ENCODE measurements at regions not wholly inside any gene's neighbourhood (a gene's known extent, or its start where the extent isn't known, plus 50 kb on each side); places are given as distances from the start of the nearest gene placed in this dataset.

- no peaks in the 10 kb centered on the region for H3K4me1 ChIP-seq (ENCODE audit: insufficient read depth, low read length)
- H3K27ac ChIP-seq (ENCODE audit: low read depth, low read length), result no peak overlapping the region
- H3K4me3 ChIP-seq (ENCODE audit: low read depth in 1 of 2, low read length in 2 of 2), result no peak overlapping the region
- H3K27me3 ChIP-seq (ENCODE audit: control insufficient read depth in 1 of 2, insufficient read depth in 2 of 2, low read length in 2 of 2), result no peaks in the 10 kb centered on the region
- no peaks in the 10 kb centered on the region for H3K36me3 ChIP-seq (ENCODE audit: insufficient read depth, low read length)
- H3K9me3 ChIP-seq (ENCODE audit: low read length), result no peaks in the 10 kb centered on the region
- no peak overlapping the region for H3K9ac ChIP-seq (ENCODE audit: low read length)
Measured at GRCh38 chr10:105807935-105808587, 1167.0 kb downstream of the SORCS3 start.

- no peaks in the 10 kb centered on the region for H3K36me3 ChIP-seq (ENCODE audit: insufficient read depth, low read length)
- no peaks in the 10 kb centered on the region for H3K27me3 ChIP-seq (ENCODE audit: control insufficient read depth in 1 of 2, insufficient read depth in 2 of 2, low read length in 2 of 2)
- H3K4me1 ChIP-seq (ENCODE audit: insufficient read depth, low read length), result no peaks in the 10 kb centered on the region
- H3K9me3 ChIP-seq (ENCODE audit: low read length), result no peaks in the 10 kb centered on the region
- H3K9ac ChIP-seq (ENCODE audit: low read length), result no peak overlapping the region
- H3K27ac ChIP-seq (ENCODE audit: low read depth, low read length), result no peak overlapping the region
- no peak overlapping the region for H3K4me3 ChIP-seq (ENCODE audit: low read depth in 1 of 2, low read length in 2 of 2)
Measured at GRCh38 chr10:105803206-105803605, 1162.1 kb downstream of the SORCS3 start.

- Histone ChIP-seq H3K4me1 (ENCODE audit: insufficient read depth, low read length) (no peaks in the 10 kb centered on the region), H3K9ac (ENCODE audit: low read length) (no peak overlapping the region), H3K27ac (ENCODE audit: low read depth, low read length) (no peak overlapping the region), H3K9me3 (ENCODE audit: low read length) (no peaks in the 10 kb centered on the region), H3K27me3 (ENCODE audit: control insufficient read depth in 1 of 2, insufficient read depth in 2 of 2, low read length in 2 of 2) (no peaks in the 10 kb centered on the region), H3K36me3 (ENCODE audit: insufficient read depth, low read length) (no peaks in the 10 kb centered on the region), H3K4me3 (ENCODE audit: low read depth in 1 of 2, low read length in 2 of 2) (no peak overlapping the region)
Measured at GRCh38 chr10:105800641-105801040, 1159.6 kb downstream of the SORCS3 start.

GRCh38 chr10:105798328-105798889 is 1157.3 kb downstream of the SORCS3 start:
- Histone ChIP-seq H3K27ac (ENCODE audit: low read depth, low read length) (no peak overlapping the region), H3K27me3 (ENCODE audit: control insufficient read depth in 1 of 2, insufficient read depth in 2 of 2, low read length in 2 of 2) (no peaks in the 10 kb centered on the region), H3K9me3 (ENCODE audit: low read length) (no peaks in the 10 kb centered on the region), H3K9ac (ENCODE audit: low read length) (no peak overlapping the region), H3K36me3 (ENCODE audit: insufficient read depth, low read length) (no peaks in the 10 kb centered on the region), H3K4me1 (ENCODE audit: insufficient read depth, low read length) (no peaks in the 10 kb centered on the region), H3K4me3 (ENCODE audit: low read depth in 1 of 2, low read length in 2 of 2) (no peak overlapping the region)

- H3K27me3 ChIP-seq (ENCODE audit: control insufficient read depth in 1 of 2, insufficient read depth in 2 of 2, low read length in 2 of 2), result no peaks in the 10 kb centered on the region
- H3K4me1 ChIP-seq (ENCODE audit: insufficient read depth, low read length), result no peaks in the 10 kb centered on the region
- no peaks in the 10 kb centered on the region for H3K36me3 ChIP-seq (ENCODE audit: insufficient read depth, low read length)
- no peak overlapping the region for H3K9ac ChIP-seq (ENCODE audit: low read length)
- no peak overlapping the region for H3K4me3 ChIP-seq (ENCODE audit: low read depth in 1 of 2, low read length in 2 of 2)
- H3K9me3 ChIP-seq (ENCODE audit: low read length), result no peaks in the 10 kb centered on the region
- H3K27ac ChIP-seq (ENCODE audit: low read depth, low read length), result no peak overlapping the region
Measured at GRCh38 chr10:105797234-105797890, 1156.3 kb downstream of the SORCS3 start.

GRCh38 chr10:105793071-105793470 is 1152.0 kb downstream of the SORCS3 start:
- Histone ChIP-seq H3K4me1 (ENCODE audit: insufficient read depth, low read length) (no peaks in the 10 kb centered on the region), H3K9me3 (ENCODE audit: low read length) (no peaks in the 10 kb centered on the region), H3K4me3 (ENCODE audit: low read depth in 1 of 2, low read length in 2 of 2) (no peak overlapping the region), H3K27me3 (ENCODE audit: control insufficient read depth in 1 of 2, insufficient read depth in 2 of 2, low read length in 2 of 2) (no peaks in the 10 kb centered on the region), H3K36me3 (ENCODE audit: insufficient read depth, low read length) (no peaks in the 10 kb centered on the region), H3K9ac (ENCODE audit: low read length) (no peak overlapping the region), H3K27ac (ENCODE audit: low read depth, low read length) (no peak overlapping the region)

GRCh38 chr10:105785721-105786120 is 1144.6 kb downstream of the SORCS3 start:
- Histone ChIP-seq H3K9ac (ENCODE audit: low read length) (no peak overlapping the region), H3K9me3 (ENCODE audit: low read length) (peaks cover 4% of the 10 kb centered on the region), H3K4me1 (ENCODE audit: insufficient read depth, low read length) (no peaks in the 10 kb centered on the region), H3K36me3 (ENCODE audit: insufficient read depth, low read length) (no peaks in the 10 kb centered on the region), H3K27ac (ENCODE audit: low read depth, low read length) (no peak overlapping the region), H3K4me3 (ENCODE audit: low read depth in 1 of 2, low read length in 2 of 2) (no peak overlapping the region), H3K27me3 (ENCODE audit: control insufficient read depth in 1 of 2, insufficient read depth in 2 of 2, low read length in 2 of 2) (no peaks in the 10 kb centered on the region)

- H3K9ac ChIP-seq (ENCODE audit: low read length), result no peak overlapping the region
- no peak overlapping the region for H3K4me3 ChIP-seq (ENCODE audit: low read depth in 1 of 2, low read length in 2 of 2)
- peaks cover 4% of the 10 kb centered on the region for H3K9me3 ChIP-seq (ENCODE audit: low read length)
- H3K27me3 ChIP-seq (ENCODE audit: control insufficient read depth in 1 of 2, insufficient read depth in 2 of 2, low read length in 2 of 2), result no peaks in the 10 kb centered on the region
- H3K36me3 ChIP-seq (ENCODE audit: insufficient read depth, low read length), result no peaks in the 10 kb centered on the region
- H3K27ac ChIP-seq (ENCODE audit: low read depth, low read length), result no peak overlapping the region
- no peaks in the 10 kb centered on the region for H3K4me1 ChIP-seq (ENCODE audit: insufficient read depth, low read length)
Measured at GRCh38 chr10:105783936-105784483, 1142.9 kb downstream of the SORCS3 start.

GRCh38 chr10:105774881-105775280 is 1133.8 kb downstream of the SORCS3 start:
- Histone ChIP-seq H3K27me3 (ENCODE audit: control insufficient read depth in 1 of 2, insufficient read depth in 2 of 2, low read length in 2 of 2) (no peaks in the 10 kb centered on the region), H3K27ac (ENCODE audit: low read depth, low read length) (no peak overlapping the region), H3K9me3 (ENCODE audit: low read length) (no peaks in the 10 kb centered on the region), H3K4me3 (ENCODE audit: low read depth in 1 of 2, low read length in 2 of 2) (no peak overlapping the region), H3K4me1 (ENCODE audit: insufficient read depth, low read length) (no peaks in the 10 kb centered on the region), H3K36me3 (ENCODE audit: insufficient read depth, low read length) (no peaks in the 10 kb centered on the region), H3K9ac (ENCODE audit: low read length) (no peak overlapping the region)

- Histone ChIP-seq H3K9me3 (ENCODE audit: low read length) (no peaks in the 10 kb centered on the region), H3K36me3 (ENCODE audit: insufficient read depth, low read length) (no peaks in the 10 kb centered on the region), H3K4me1 (ENCODE audit: insufficient read depth, low read length) (no peaks in the 10 kb centered on the region), H3K27me3 (ENCODE audit: control insufficient read depth in 1 of 2, insufficient read depth in 2 of 2, low read length in 2 of 2) (no peaks in the 10 kb centered on the region), H3K27ac (ENCODE audit: low read depth, low read length) (no peak overlapping the region), H3K4me3 (ENCODE audit: low read depth in 1 of 2, low read length in 2 of 2) (no peak overlapping the region), H3K9ac (ENCODE audit: low read length) (no peak overlapping the region)
Measured at GRCh38 chr10:105774351-105774750, 1133.3 kb downstream of the SORCS3 start.

- H3K4me1 ChIP-seq (ENCODE audit: insufficient read depth, low read length), result no peaks in the 10 kb centered on the region
- no peak overlapping the region for H3K4me3 ChIP-seq (ENCODE audit: low read depth in 1 of 2, low read length in 2 of 2)
- no peaks in the 10 kb centered on the region for H3K27me3 ChIP-seq (ENCODE audit: control insufficient read depth in 1 of 2, insufficient read depth in 2 of 2, low read length in 2 of 2)
- no peak overlapping the region for H3K9ac ChIP-seq (ENCODE audit: low read length)
- H3K27ac ChIP-seq (ENCODE audit: low read depth, low read length), result no peak overlapping the region
- no peaks in the 10 kb centered on the region for H3K36me3 ChIP-seq (ENCODE audit: insufficient read depth, low read length)
- no peaks in the 10 kb centered on the region for H3K9me3 ChIP-seq (ENCODE audit: low read length)
Measured at GRCh38 chr10:105770524-105771212, 1129.6 kb downstream of the SORCS3 start.
